ENCODE measurements at regions not wholly inside any gene's neighbourhood (a gene's known extent, or its start where the extent isn't known, plus 50 kb on each side); places are given as distances from the start of the nearest gene placed in this dataset.

GRCh38 chr1:34286511-34286910 lies 109.8 kb downstream of the C1orf94 start:
- TF ChIP-seq CTCF (IDR thresholded peaks at IDR 0.05) (no peak), EZH2 (IDR thresholded peaks at IDR 0.05; ENCODE audit: borderline replicate concordance, insufficient read depth, low read depth, low read length, poor library complexity, severe bottlenecking) (no peak)

Measured in B cell (primary cell).